CD4-positive, alpha-beta memory T cell (primary cell): ENCODE measurements at regions not wholly inside any gene's neighbourhood (a gene's known extent, or its start where the extent isn't known, plus 50 kb on each side); places are given as distances from the start of the nearest gene placed in this dataset.

Experiments used
- CTCF ChIA-PET: fragments of 350-600 bp; sonication (Branson Sonifier 250); formaldehyde crosslinking; loops from one replicate; lab custom pipeline; 2021; ENCODE audit warnings: inconsistent platforms; ENCODE audit not compliant: partially characterized antibody; lab: Charles Lee
- POLR2A ChIA-PET: fragments of 350-600 bp; sonication (Branson Sonifier 250); formaldehyde crosslinking; loops from one replicate; lab custom pipeline; 2021; ENCODE audit not compliant: partially characterized antibody; lab: Charles Lee
- DNase-seq, 5 donors: peaks; one replicate each; pipeline versions ENCODE4 v3.0.0 to v3.0.0-alpha.2; 2020 to 2022; ENCODE audit warnings: mixed read lengths in 1 of 5
- H3K27ac ChIP-seq: one replicate; pipeline ENCODE4 v1.7.0; 2013; ENCODE audit warnings: low read depth, low read length
- H3K27me3 ChIP-seq: 2 replicates; pipeline ENCODE4 v1.7.0; 2013; ENCODE audit warnings: mild to moderate bottlenecking, low read length, moderate library complexity; ENCODE audit not compliant: insufficient read depth
- H3K36me3 ChIP-seq: 2 replicates; pipeline ENCODE4 v1.7.0; 2013; ENCODE audit warnings: mild to moderate bottlenecking, low read length, moderate library complexity; ENCODE audit not compliant: insufficient read depth
- H3K4me1 ChIP-seq: 2 replicates; pipeline ENCODE4 v1.7.0; 2013; ENCODE audit warnings: mild to moderate bottlenecking, low read length, moderate library complexity; ENCODE audit not compliant: insufficient read depth
- H3K4me3 ChIP-seq, 2 donors: one replicate each; pipeline ENCODE4 v1.7.0; 2013; ENCODE audit warnings: low read length in 2 of 2, mild to moderate bottlenecking in 1 of 2
- H3K9me3 ChIP-seq, 2 donors: one replicate each; pipeline ENCODE4 v1.7.0; 2013; ENCODE audit warnings: low read length in 2 of 2, control low read depth in 1 of 2; ENCODE audit not compliant: control insufficient read depth in 1 of 2
- H3K27ac Mint-ChIP-seq, 7 donors: one replicate each; pipeline ENCODE4 v1.8.0; 2020 to 2021; ENCODE audit warnings: mixed read lengths in 7 of 7, mild to moderate bottlenecking in 6 of 7, inconsistent platforms in 3 of 7, moderate library complexity in 3 of 7
- H3K27me3 Mint-ChIP-seq, 2 donors: one replicate each; pipeline ENCODE4 v1.8.0; 2020 to 2021; ENCODE audit warnings: mixed read lengths in 2 of 2
- H3K36me3 Mint-ChIP-seq, 2 donors: one replicate each; pipeline ENCODE4 v1.8.0; 2020 to 2021; ENCODE audit warnings: mixed read lengths in 2 of 2, inconsistent platforms in 1 of 2, mild to moderate bottlenecking in 1 of 2
- H3K4me1 Mint-ChIP-seq, 4 donors: one replicate each; pipeline ENCODE4 v1.8.0; 2020 to 2021; ENCODE audit warnings: mixed read lengths in 4 of 4, mild to moderate bottlenecking in 1 of 4
- H3K4me3 Mint-ChIP-seq, 8 donors: one replicate each; pipeline ENCODE4 v1.8.0; 2020 to 2021; ENCODE audit warnings: mixed read lengths in 8 of 8, mild to moderate bottlenecking in 7 of 8, moderate library complexity in 6 of 8, inconsistent platforms in 3 of 8
- H3K9me3 Mint-ChIP-seq, 8 donors: one replicate each; pipeline ENCODE4 v1.8.0; 2020 to 2021; ENCODE audit warnings: mixed read lengths in 8 of 8, mild to moderate bottlenecking in 5 of 8, inconsistent platforms in 3 of 8, moderate library complexity in 1 of 8
- intact Hi-C: fragments of 100-400 bp; cut with micrococcal nuclease; formaldehyde crosslinking; loops from one replicate; pipeline ENCODE4 v1.15.1; 2023

GRCh38 chr3:78455712-78456433 is 1311.9 kb downstream of the ROBO1 start:
- Histone ChIP-seq H3K27ac (no peak overlapping the region), H3K36me3 (no peaks in the 10 kb centered on the region), H3K9me3 (no peaks in the 10 kb centered on the region), H3K27me3 (no peaks in the 10 kb centered on the region), H3K4me1 (no peaks in the 10 kb centered on the region), H3K4me3 (no peak overlapping the region)
- Mint-ChIP-seq H3K27me3 (no peaks in the 10 kb centered on the region), H3K4me1 (no peaks in the 10 kb centered on the region), H3K9me3 (peaks cover 0 to 27% (median 4%) of the 10 kb centered on the region in 8 donors), H3K4me3 (no peak overlapping the region), H3K36me3 (no peaks in the 10 kb centered on the region), H3K27ac (no peak overlapping the region)
- intact Hi-C loops: no loop called here
- DNase-seq: no peak
- CTCF ChIA-PET: no interaction called here
- POLR2A ChIA-PET: no interaction called here

- CTCF ChIA-PET: no interaction called here
- intact Hi-C loops: no loop called here
- no peaks in the 10 kb centered on the region for H3K27me3 ChIP-seq
- peaks cover 0 to 46% (median 12%) of the 10 kb centered on the region in 8 donors for H3K9me3 Mint-ChIP-seq
- POLR2A ChIA-PET: no interaction called here
- no peak overlapping the region for H3K4me3 Mint-ChIP-seq
- no peak overlapping the region for H3K4me3 ChIP-seq
- H3K9me3 ChIP-seq: no peaks in the 10 kb centered on the region
- no peak for DNase-seq
- no peak overlapping the region for H3K27ac Mint-ChIP-seq
- no peaks in the 10 kb centered on the region for H3K36me3 Mint-ChIP-seq
- H3K36me3 ChIP-seq: no peaks in the 10 kb centered on the region
- H3K4me1 ChIP-seq: no peaks in the 10 kb centered on the region
- no peaks in the 10 kb centered on the region for H3K27me3 Mint-ChIP-seq
- H3K4me1 Mint-ChIP-seq: no peaks in the 10 kb centered on the region
- no peak overlapping the region for H3K27ac ChIP-seq
Measured at GRCh38 chr3:78459796-78460195, 1308.0 kb downstream of the ROBO1 start.

- intact Hi-C loops: no loop called here
- POLR2A ChIA-PET: no interaction called here
- H3K9me3 Mint-ChIP-seq: peaks cover 0 to 56% (median 23%) of the 10 kb centered on the region in 8 donors
- Histone ChIP-seq H3K9me3 (no peaks in the 10 kb centered on the region), H3K36me3 (no peaks in the 10 kb centered on the region), H3K4me3 (no peak overlapping the region), H3K27ac (no peak overlapping the region), H3K4me1 (no peaks in the 10 kb centered on the region), H3K27me3 (no peaks in the 10 kb centered on the region)
- CTCF ChIA-PET: interaction anchor here (0.5 kb wide), 1 partner anchor 873 kb away, joined by 3 read pairs; no protein-coding TSS in a partner anchor
- no peak for DNase-seq
- H3K27ac Mint-ChIP-seq: no peak overlapping the region
- no peaks in the 10 kb centered on the region for H3K27me3 Mint-ChIP-seq
- H3K36me3 Mint-ChIP-seq: no peaks in the 10 kb centered on the region
- no peak overlapping the region for H3K4me3 Mint-ChIP-seq
- no peaks in the 10 kb centered on the region for H3K4me1 Mint-ChIP-seq
Measured at GRCh38 chr3:78462021-78462420, 1305.8 kb downstream of the ROBO1 start.

GRCh38 chr3:78476076-78476475 is 1291.7 kb downstream of the ROBO1 start:
- Histone ChIP-seq H3K4me3 (no peak overlapping the region), H3K9me3 (peaks cover 0 to under 1% of the 10 kb centered on the region in 2 donors), H3K27ac (no peak overlapping the region), H3K36me3 (no peaks in the 10 kb centered on the region), H3K4me1 (no peaks in the 10 kb centered on the region), H3K27me3 (no peaks in the 10 kb centered on the region)
- no peaks in the 10 kb centered on the region for H3K4me1 Mint-ChIP-seq
- DNase-seq: no peak
- CTCF ChIA-PET: no interaction called here
- no peak overlapping the region for H3K4me3 Mint-ChIP-seq
- intact Hi-C loops: no loop called here
- peaks cover 3 to 27% (median 11%) of the 10 kb centered on the region in 8 donors for H3K9me3 Mint-ChIP-seq
- H3K27ac Mint-ChIP-seq: no peak overlapping the region
- H3K27me3 Mint-ChIP-seq: no peaks in the 10 kb centered on the region
- POLR2A ChIA-PET: no interaction called here
- H3K36me3 Mint-ChIP-seq: no peaks in the 10 kb centered on the region

- H3K27me3 ChIP-seq: no peaks in the 10 kb centered on the region
- Mint-ChIP-seq H3K4me1 (no peaks in the 10 kb centered on the region), H3K27ac (no peak overlapping the region), H3K9me3 (peaks cover 0 to 17% (median 4%) of the 10 kb centered on the region in 8 donors), H3K27me3 (no peaks in the 10 kb centered on the region), H3K36me3 (no peaks in the 10 kb centered on the region), H3K4me3 (no peak overlapping the region)
- intact Hi-C loops: no loop called here
- ChIA-PET POLR2A (no interaction called here), CTCF (no interaction called here)
- no peaks in the 10 kb centered on the region for H3K36me3 ChIP-seq
- H3K4me1 ChIP-seq: no peaks in the 10 kb centered on the region
- no peak for DNase-seq
- no peak overlapping the region for H3K4me3 ChIP-seq
- H3K9me3 ChIP-seq: peaks cover 0 to 3% of the 10 kb centered on the region in 2 donors
- H3K27ac ChIP-seq: no peak overlapping the region
Measured at GRCh38 chr3:78481050-78481449, 1286.7 kb downstream of the ROBO1 start.

- Histone ChIP-seq H3K4me1 (no peaks in the 10 kb centered on the region), H3K36me3 (no peaks in the 10 kb centered on the region), H3K4me3 (no peak overlapping the region), H3K27ac (no peak overlapping the region), H3K9me3 (peaks cover 0 to 3% of the 10 kb centered on the region in 2 donors), H3K27me3 (no peaks in the 10 kb centered on the region)
- H3K4me1 Mint-ChIP-seq: no peaks in the 10 kb centered on the region
- no peak overlapping the region for H3K27ac Mint-ChIP-seq
- ChIA-PET POLR2A (no interaction called here), CTCF (no interaction called here)
- DNase-seq: no peak
- H3K4me3 Mint-ChIP-seq: no peak overlapping the region
- H3K27me3 Mint-ChIP-seq: no peaks in the 10 kb centered on the region
- H3K36me3 Mint-ChIP-seq: no peaks in the 10 kb centered on the region
- intact Hi-C loops: no loop called here
- H3K9me3 Mint-ChIP-seq: peaks cover 0 to 14% (median 7%) of the 10 kb centered on the region in 8 donors
Measured at GRCh38 chr3:78483090-78483489, 1284.7 kb downstream of the ROBO1 start.

GRCh38 chr3:78494851-78495250 is 1272.9 kb downstream of the ROBO1 start:
- no peaks in the 10 kb centered on the region for H3K27me3 Mint-ChIP-seq

More at GRCh38 chr3:78494851-78495250, 1272.9 kb downstream of the ROBO1 start:
- Histone ChIP-seq H3K36me3 (no peaks in the 10 kb centered on the region), H3K4me1 (no peaks in the 10 kb centered on the region), H3K4me3 (no peak overlapping the region), H3K27ac (no peak overlapping the region), H3K9me3 (no peaks in the 10 kb centered on the region), H3K27me3 (no peaks in the 10 kb centered on the region)
- H3K4me1 Mint-ChIP-seq: no peaks in the 10 kb centered on the region
- ChIA-PET POLR2A (no interaction called here), CTCF (no interaction called here)
- no peak overlapping the region for H3K4me3 Mint-ChIP-seq
- no peaks in the 10 kb centered on the region for H3K36me3 Mint-ChIP-seq
- intact Hi-C loops: no loop called here
- no peak overlapping the region for H3K27ac Mint-ChIP-seq
- peaks cover 0 to 21% (median 4%) of the 10 kb centered on the region in 8 donors for H3K9me3 Mint-ChIP-seq
- DNase-seq: no peak
